A673 (cell line): ENCODE measurements at regions not wholly inside any gene's neighbourhood (a gene's known extent, or its start where the extent isn't known, plus 50 kb on each side); places are given as distances from the start of the nearest gene placed in this dataset.

Experiments
- BruUV-seq: library from RNA; stranded (reverse); fragments of 400-500 nt; replicated peaks from 2 replicates; lab custom pipeline; 2021; lab: Mats Ljungman, UMichigan
- CTCF ChIA-PET: fragments of 300-600 bp; sonication (Branson Sonifier 250); formaldehyde crosslinking; loops from one replicate; lab custom pipeline; 2022; ENCODE audit warnings: antibody characterized with exemption; lab: Charles Lee
- POLR2A ChIA-PET: fragments of 300-600 bp; sonication (Branson Sonifier 250); formaldehyde crosslinking; loops from one replicate; lab custom pipeline; 2022; ENCODE audit warnings: antibody characterized with exemption; ENCODE audit not compliant: low non-redundant PET; lab: Charles Lee
- DNase-seq: peaks from one replicate; pipeline ENCODE4 v3.0.0-alpha.2; 2015; ENCODE audit warnings: low spot score
- H3K27ac ChIP-seq: fragments of 200-600 bp; sonication (generic); 2 replicates; pipeline ENCODE4 v1.5.1; 2016; ENCODE audit warnings: mixed run types, low read depth, mild to moderate bottlenecking, mixed read lengths, antibody characterized with exemption, low read length; ENCODE audit not compliant: poor library complexity, severe bottlenecking
- H3K27me3 ChIP-seq: fragments of 200-600 bp; sonication (generic); replicated peaks from 2 replicates; pipeline ENCODE4 v1.6.1; 2017; ENCODE audit warnings: mixed run types, low read depth, mild to moderate bottlenecking, mixed read lengths, antibody characterized with exemption, low read length; ENCODE audit not compliant: insufficient read depth, poor library complexity
- H3K36me3 ChIP-seq: fragments of 200-600 bp; sonication (generic); 2 replicates; pipeline ENCODE4 v1.6.1; 2016; ENCODE audit warnings: mixed run types, mild to moderate bottlenecking, mixed read lengths, antibody characterized with exemption, low read length; ENCODE audit not compliant: insufficient read depth, poor library complexity, severe bottlenecking
- H3K4me1 ChIP-seq: fragments of 200-600 bp; sonication (generic); 2 replicates; pipeline ENCODE4 v1.6.1; 2017; ENCODE audit warnings: mixed run types, mild to moderate bottlenecking, mixed read lengths, antibody characterized with exemption, low read length; ENCODE audit not compliant: insufficient read depth, poor library complexity, severe bottlenecking
- H3K4me3 ChIP-seq: fragments of 200-600 bp; sonication (generic); 2 replicates; pipeline ENCODE4 v1.5.1; 2016; ENCODE audit warnings: low read depth, mixed run types, mild to moderate bottlenecking, mixed read lengths, low read length; ENCODE audit not compliant: poor library complexity, severe bottlenecking
- H3K9me3 ChIP-seq: fragments of 200-600 bp; sonication (generic); 2 replicates; pipeline ENCODE4 v1.6.1; 2016; ENCODE audit warnings: mixed run types, low read depth, mild to moderate bottlenecking, mixed read lengths, antibody characterized with exemption, low read length; ENCODE audit not compliant: poor library complexity, severe bottlenecking
- CTCF ChIP-seq: fragments of 300-800, 200-600 bp; sonication (generic); conservative IDR thresholded peaks from 2 replicates; pipeline ENCODE4 v1.5.1; 2017; ENCODE audit warnings: low read depth, mild to moderate bottlenecking, antibody characterized with exemption, low read length, moderate library complexity, mixed read lengths
- EZH2 ChIP-seq: fragments of 200-600 bp; sonication (generic); IDR thresholded peaks from 2 replicates; pipeline ENCODE4 v1.6.1; 2017; ENCODE audit warnings: borderline replicate concordance, low read depth, mild to moderate bottlenecking, mixed read lengths, antibody characterized with exemption, low read length; ENCODE audit not compliant: poor library complexity, severe bottlenecking
- intact Hi-C: fragments of 100-400 bp; cut with micrococcal nuclease; formaldehyde crosslinking; loops from one replicate; pipeline ENCODE4 v1.10.0; 2022; ENCODE audit not compliant: unreplicated experiment

- Histone ChIP-seq H3K9me3 (no peaks in the 10 kb centered on the region), H3K4me3 (no peak overlapping the region), H3K27ac (no peak overlapping the region), H3K4me1 (no peaks in the 10 kb centered on the region), H3K36me3 (no peaks in the 10 kb centered on the region), H3K27me3 (no peaks in the 10 kb centered on the region)
- no peak for TF ChIP-seq EZH2
- ChIA-PET CTCF (no interaction called here), POLR2A (no interaction called here)
- intact Hi-C loops, result loop anchor here (5.0 kb wide), 1 partner anchor 46 kb away; no protein-coding TSS in a partner anchor
- no TSS peak for BruUV-seq
- no peak for DNase-seq
Measured at GRCh38 chr10:44513591-44513990, 128.7 kb upstream of the CXCL12 start.

GRCh38 chr10:44516891-44517290 lies 132.0 kb upstream of the CXCL12 start:
- TF ChIP-seq EZH2 (no peak), CTCF (no peak)
- DNase-seq, result no peak
- POLR2A ChIA-PET, result no interaction called here

GRCh38 chr10:44517635-44518034 lies 132.7 kb upstream of the CXCL12 start:
- TF ChIP-seq EZH2 (no peak), CTCF (peak; percentile 40; the same call in 1 of the 2 replicates)
- Histone ChIP-seq H3K9me3 (no peaks in the 10 kb centered on the region), H3K4me3 (no peak overlapping the region), H3K36me3 (no peaks in the 10 kb centered on the region), H3K4me1 (no peaks in the 10 kb centered on the region), H3K27ac (no peak overlapping the region), H3K27me3 (no peaks in the 10 kb centered on the region)
- POLR2A ChIA-PET, result no interaction called here
- intact Hi-C loops, result no loop called here
- no peak for DNase-seq
- CTCF ChIA-PET, result no interaction called here
- no TSS peak for BruUV-seq

More at GRCh38 chr10:44516891-44517290, 132.0 kb upstream of the CXCL12 start:
- no peaks in the 10 kb centered on the region for H3K4me1 ChIP-seq
- no peak overlapping the region for H3K4me3 ChIP-seq
- no peaks in the 10 kb centered on the region for H3K36me3 ChIP-seq
- intact Hi-C loops, result no loop called here
- no peaks in the 10 kb centered on the region for H3K9me3 ChIP-seq
- no TSS peak for BruUV-seq
- no peak overlapping the region for H3K27ac ChIP-seq
- CTCF ChIA-PET, result no interaction called here
- no peaks in the 10 kb centered on the region for H3K27me3 ChIP-seq

- no peak overlapping the region for H3K4me3 ChIP-seq
- ChIA-PET POLR2A (no interaction called here), CTCF (no interaction called here)
- no peaks in the 10 kb centered on the region for H3K27me3 ChIP-seq
- BruUV-seq, result no TSS peak
- H3K4me1 ChIP-seq, result no peaks in the 10 kb centered on the region
- intact Hi-C loops, result no loop called here
- DNase-seq, result no peak
- H3K9me3 ChIP-seq, result no peaks in the 10 kb centered on the region
- no peaks in the 10 kb centered on the region for H3K36me3 ChIP-seq
- no peak overlapping the region for H3K27ac ChIP-seq
- no peak for TF ChIP-seq EZH2
- no peak for TF ChIP-seq CTCF
Measured at GRCh38 chr10:44519361-44519760, 134.5 kb upstream of the CXCL12 start.
